HEK293 (cell line): ENCODE measurements at regions not wholly inside any gene's neighbourhood (a gene's known extent, or its start where the extent isn't known, plus 50 kb on each side); places are given as distances from the start of the nearest gene placed in this dataset.

ENCODE experiments used
- CTCF ChIA-PET: fragments of 350-600 bp; formaldehyde crosslinking; extraction: SDS; loops from one replicate; lab custom pipeline; 2021; ENCODE audit warnings: antibody characterized with exemption; lab: Yijun Ruan, JAX
- POLR2A ChIA-PET: fragments of 300-600 bp; formaldehyde crosslinking; extraction: SDS; loops from one replicate; lab custom pipeline; 2020; ENCODE audit warnings: antibody characterized with exemption, inconsistent platforms; lab: Yijun Ruan, JAX
- H3K27ac ChIP-seq: fragments of 200-500 bp; sonication (Bioruptor generic); 2 replicates; pipeline ENCODE4 v1.5.1; 2014; ENCODE audit warnings: low read depth, low read length, control low read depth, inconsistent platforms; ENCODE audit errors: extremely low read depth
- H3K36me3 ChIP-seq, 2 experiments: fragments of 200-500 bp in 1 of 2; sonication (Bioruptor generic) in 1 of 2; 1 replicate in 1 of 2; 2 replicates in 1 of 2; pipeline ENCODE4 v1.5.1; 2014 to 2017; ENCODE audit warnings: inconsistent platforms in 2 of 2, low read length in 2 of 2; ENCODE audit not compliant: control insufficient read depth in 2 of 2, insufficient read depth in 1 of 2
- H3K4me1 ChIP-seq: fragments of 200-500 bp; sonication (Bioruptor generic); 2 replicates; pipeline ENCODE4 v1.5.1; 2014; ENCODE audit warnings: mild to moderate bottlenecking, low read length, inconsistent platforms; ENCODE audit not compliant: control insufficient read depth, insufficient read depth
- H3K4me3 ChIP-seq: 2 replicates; pipeline ENCODE4 v1.5.1; 2011; ENCODE audit warnings: low read depth, mild to moderate bottlenecking, control low read depth, low read length, moderate library complexity
- H3K9me3 ChIP-seq: fragments of 200-500 bp; sonication (Bioruptor generic); 2 replicates; pipeline ENCODE4 v1.5.1; 2014; ENCODE audit warnings: low read depth, low read length, inconsistent platforms; ENCODE audit not compliant: control insufficient read depth, insufficient read depth
- BCL11B ChIP-seq: fragments of 450-650 bp; formaldehyde crosslinking; IDR thresholded peaks from 2 replicates; pipeline ENCODE4 v1.5.1; 2016; ENCODE audit warnings: low read depth, missing biosample characterization, missing genetic modification characterization
- HOXC10 ChIP-seq: sonication (generic); formaldehyde crosslinking; IDR thresholded peaks from 2 replicates; pipeline ENCODE4 v1.8.1; 2023; ENCODE audit warnings: mild to moderate bottlenecking, missing genetic modification reagents
- HOXD13 ChIP-seq: sonication (generic); formaldehyde crosslinking; IDR thresholded peaks from 2 replicates; pipeline ENCODE4 v1.8.0; 2022; ENCODE audit warnings: missing genetic modification reagents, borderline replicate concordance
- KLF7 ChIP-seq: fragments of 450-650 bp; formaldehyde crosslinking; IDR thresholded peaks from 2 replicates; pipeline ENCODE4 v1.5.1; 2016; ENCODE audit warnings: missing biosample characterization, missing genetic modification characterization, borderline replicate concordance
- MEIS1 ChIP-seq: sonication (generic); formaldehyde crosslinking; IDR thresholded peaks from 2 replicates; pipeline ENCODE4 v1.8.1; 2022; ENCODE audit warnings: missing genetic modification reagents, mild to moderate bottlenecking, borderline replicate concordance
- RBAK ChIP-seq: fragments of 450-650 bp; formaldehyde crosslinking; IDR thresholded peaks from 2 replicates; pipeline ENCODE4 v1.5.1; 2016; ENCODE audit warnings: missing biosample characterization, missing genetic modification characterization
- REPIN1 ChIP-seq: fragments of 450-650 bp; formaldehyde crosslinking; IDR thresholded peaks from 2 replicates; pipeline ENCODE4 v1.5.1; 2017; ENCODE audit warnings: missing biosample characterization, missing genetic modification characterization, low read depth
- ZBTB17 ChIP-seq: fragments of 450-650 bp; formaldehyde crosslinking; IDR thresholded peaks from 2 replicates; pipeline ENCODE4 v1.5.1; 2016; ENCODE audit warnings: missing biosample characterization, missing genetic modification characterization
- ZEB2 ChIP-seq: fragments of 450-650 bp; formaldehyde crosslinking; IDR thresholded peaks from 2 replicates; pipeline ENCODE4 v1.5.1; 2016; ENCODE audit warnings: missing biosample characterization, missing genetic modification characterization
- ZNF114 ChIP-seq: fragments of 450-650 bp; formaldehyde crosslinking; IDR thresholded peaks from 2 replicates; pipeline ENCODE4 v1.5.0; 2017; ENCODE audit warnings: missing biosample characterization, missing genetic modification characterization
- ZNF221 ChIP-seq: fragments of 450-650 bp; formaldehyde crosslinking; IDR thresholded peaks from 2 replicates; pipeline ENCODE4 v1.5.1; 2017; ENCODE audit warnings: missing biosample characterization, missing genetic modification characterization, borderline replicate concordance
- ZNF274 ChIP-seq, 2 experiments: fragments of 200-500 bp in 1 of 2; fragments of 450-650 bp in 1 of 2; sonication (Bioruptor generic) in 1 of 2; formaldehyde crosslinking in 1 of 2; IDR thresholded peaks; 2 replicates each; pipeline versions ENCODE4 v1.5.1 to v1.6.1; 2014 to 2016; ENCODE audit warnings: borderline replicate concordance in 1 of 2, inconsistent platforms in 1 of 2, low read length in 1 of 2, missing biosample characterization in 1 of 2, missing genetic modification characterization in 1 of 2
- ZNF280C ChIP-seq: fragments of 450-650 bp; formaldehyde crosslinking; IDR thresholded peaks from 2 replicates; pipeline ENCODE4 v1.5.1; 2016; ENCODE audit warnings: missing biosample characterization, missing genetic modification characterization
- ZNF398 ChIP-seq: fragments of 450-650 bp; formaldehyde crosslinking; IDR thresholded peaks from 2 replicates; pipeline ENCODE4 v1.5.1; 2017; ENCODE audit warnings: missing biosample characterization, missing genetic modification characterization
- ZNF530 ChIP-seq: fragments of 450-650 bp; formaldehyde crosslinking; IDR thresholded peaks from 2 replicates; pipeline ENCODE4 v1.5.1; 2016; ENCODE audit warnings: low read depth, missing biosample characterization, missing genetic modification characterization
- ZNF548 ChIP-seq: fragments of 450-650 bp; formaldehyde crosslinking; IDR thresholded peaks from 2 replicates; pipeline ENCODE4 v1.5.1; 2016; ENCODE audit warnings: missing biosample characterization, missing genetic modification characterization
- ZNF621 ChIP-seq: fragments of 450-650 bp; formaldehyde crosslinking; IDR thresholded peaks from 2 replicates; pipeline ENCODE4 v1.5.1; 2017; ENCODE audit warnings: missing biosample characterization, missing genetic modification characterization
- ZNF623 ChIP-seq: fragments of 450-650 bp; formaldehyde crosslinking; IDR thresholded peaks from 2 replicates; pipeline ENCODE4 v1.5.1; 2016; ENCODE audit warnings: missing biosample characterization, missing genetic modification characterization
- ZNF658 ChIP-seq: fragments of 450-650 bp; formaldehyde crosslinking; IDR thresholded peaks from 2 replicates; pipeline ENCODE4; 2016; ENCODE audit warnings: missing biosample characterization, missing genetic modification characterization
- ZNF660 ChIP-seq: fragments of 450-650 bp; IDR thresholded peaks from 2 replicates; pipeline ENCODE4 v1.5.1; 2018; ENCODE audit warnings: missing biosample characterization, mild to moderate bottlenecking, missing genetic modification characterization
- ZNF747 ChIP-seq: fragments of 450-650 bp; formaldehyde crosslinking; IDR thresholded peaks from 2 replicates; pipeline ENCODE4 v1.5.1; 2016; ENCODE audit warnings: missing biosample characterization, missing genetic modification characterization
- ZNF776 ChIP-seq: fragments of 450-650 bp; formaldehyde crosslinking; IDR thresholded peaks from 2 replicates; pipeline ENCODE4 v1.5.0; 2017; ENCODE audit warnings: missing biosample characterization, missing genetic modification characterization, borderline replicate concordance
- ZSCAN18 ChIP-seq: fragments of 450-650 bp; formaldehyde crosslinking; IDR thresholded peaks from 2 replicates; pipeline ENCODE4 v1.5.1; 2016; ENCODE audit warnings: missing biosample characterization, missing genetic modification characterization

GRCh38 chr4:134567461-134567860 is 365.9 kb upstream of the PABPC4L start:
- CTCF ChIA-PET: no interaction called here
- POLR2A ChIA-PET: no interaction called here
- Histone ChIP-seq H3K4me1 (no peaks in the 10 kb centered on the region), H3K27ac (no peak overlapping the region), H3K9me3 (no peaks in the 10 kb centered on the region), H3K36me3 (no peaks in the 10 kb centered on the region), H3K4me3 (no peak overlapping the region)
- TF ChIP-seq MEIS1 (CRISPR knock-in tag): no peak
- TF ChIP-seq ZNF548: no peak
- no peak for TF ChIP-seq ZNF530

GRCh38 chr4:134560728-134561127 is 359.1 kb upstream of the PABPC4L start:
- no peaks in the 10 kb centered on the region for H3K4me1 ChIP-seq

GRCh38 chr4:134552063-134552462 is 350.5 kb upstream of the PABPC4L start:
- H3K4me1 ChIP-seq: no peaks in the 10 kb centered on the region
- ChIA-PET POLR2A (no interaction called here), CTCF (no interaction called here)
- H3K27ac ChIP-seq: no peak overlapping the region
- no peaks in the 10 kb centered on the region for H3K9me3 ChIP-seq
- H3K36me3 ChIP-seq: no peaks in the 10 kb centered on the region
- no peak overlapping the region for H3K4me3 ChIP-seq
- no peak for TF ChIP-seq ZNF658 (tag by site-specific recombination)
- no peak for TF ChIP-seq ZNF621
- no peak for TF ChIP-seq ZSCAN18 (tag by site-specific recombination)
- no peak for TF ChIP-seq ZNF274 (IDR thresholded peaks at IDR 0.05; ENCODE audit: low read length)
- no peak for TF ChIP-seq ZNF274 (tag by site-specific recombination; IDR thresholded peaks at IDR 0.05; ENCODE audit: borderline replicate concordance)
- TF ChIP-seq HOXD13 (CRISPR knock-in tag): no peak

More at GRCh38 chr4:134560728-134561127, 359.1 kb upstream of the PABPC4L start:
- H3K9me3 ChIP-seq: no peaks in the 10 kb centered on the region
- CTCF ChIA-PET: interaction anchor here (0.7 kb wide), 1 partner anchor 37 kb away, joined by 3 read pairs; no protein-coding TSS in a partner anchor
- no peaks in the 10 kb centered on the region for H3K36me3 ChIP-seq
- no peak overlapping the region for H3K4me3 ChIP-seq
- no peak overlapping the region for H3K27ac ChIP-seq
- POLR2A ChIA-PET: no interaction called here
- no peak for TF ChIP-seq REPIN1 (tag by site-specific recombination)
- TF ChIP-seq ZNF114 (tag by site-specific recombination): no peak
- no peak for TF ChIP-seq ZBTB17 (tag by site-specific recombination)
- TF ChIP-seq ZNF274 (IDR thresholded peaks at IDR 0.05; ENCODE audit: low read length): no peak
- TF ChIP-seq ZNF274 (tag by site-specific recombination; IDR thresholded peaks at IDR 0.05; ENCODE audit: borderline replicate concordance): no peak
- TF ChIP-seq ZNF221 (tag by site-specific recombination): no peak
- no peak for TF ChIP-seq ZNF398 (tag by site-specific recombination)
- TF ChIP-seq ZNF747: no peak
- TF ChIP-seq ZNF623 (tag by site-specific recombination): no peak
- TF ChIP-seq RBAK: no peak
- no peak for TF ChIP-seq ZNF280C (tag by site-specific recombination)
- no peak for TF ChIP-seq ZNF548
- no peak for TF ChIP-seq ZNF660 (tag by site-specific recombination)
- no peak for TF ChIP-seq ZNF776
- no peak for TF ChIP-seq HOXC10 (CRISPR knock-in tag)
- no peak for TF ChIP-seq BCL11B
- no peak for TF ChIP-seq KLF7 (tag by site-specific recombination)
- no peak for TF ChIP-seq ZEB2 (tag by site-specific recombination)
